HFFc6 (cell line): ENCODE measurements at regions not wholly inside any gene's neighbourhood (a gene's known extent, or its start where the extent isn't known, plus 50 kb on each side); places are given as distances from the start of the nearest gene placed in this dataset.
A peak's percentile ranks its signal among the peaks of the same experiment; 100 is the strongest.

Source experiments
- DNase-seq: peaks from one replicate; pipeline ENCODE4 v3.0.0-alpha.2; 2018
- H3K27ac Mint-ChIP-seq: 2 replicates; pipeline ENCODE4 v1.8.0; 2020; ENCODE audit warnings: mild to moderate bottlenecking, mixed read lengths
- H3K27me3 Mint-ChIP-seq: 2 replicates; pipeline ENCODE4 v1.8.0; 2021; ENCODE audit warnings: mild to moderate bottlenecking, moderate library complexity, mixed read lengths; ENCODE audit not compliant: insufficient read depth
- H3K36me3 Mint-ChIP-seq: 2 replicates; pipeline ENCODE4 v1.8.0; 2021; ENCODE audit warnings: low read depth, mixed read lengths
- H3K4me1 Mint-ChIP-seq: 2 replicates; pipeline ENCODE4 v1.8.0; 2020; ENCODE audit warnings: low read depth, mixed read lengths
- H3K4me3 Mint-ChIP-seq: 2 replicates; pipeline ENCODE4 v1.8.0; 2020; ENCODE audit warnings: mild to moderate bottlenecking, moderate library complexity, mixed read lengths
- H3K9me3 Mint-ChIP-seq: 2 replicates; pipeline ENCODE4 v1.8.0; 2020; ENCODE audit warnings: mild to moderate bottlenecking, mixed read lengths
- CTCF ChIP-seq: fragments of 200-600 bp; sonication (generic); IDR thresholded peaks from 2 replicates; pipeline ENCODE4 v1.5.0; 2021; ENCODE audit warnings: antibody characterized with exemption, mild to moderate bottlenecking

- no peak for TF ChIP-seq CTCF
- no peaks in the 10 kb centered on the region for H3K36me3 Mint-ChIP-seq
- peaks cover 9% of the 10 kb centered on the region for H3K4me1 Mint-ChIP-seq
- no peak overlapping the region for H3K4me3 Mint-ChIP-seq
- no peak for DNase-seq
- H3K27ac Mint-ChIP-seq, result no peak overlapping the region
- no peaks in the 10 kb centered on the region; the same call in 1 of the 2 replicates for H3K27me3 Mint-ChIP-seq
- H3K9me3 Mint-ChIP-seq, result peaks cover 8% of the 10 kb centered on the region
Measured at GRCh38 chr16:73730481-73731090, 566.0 kb upstream of the PSMD7 start.

- Mint-ChIP-seq H3K36me3 (no peaks in the 10 kb centered on the region), H3K27ac (no peak overlapping the region), H3K4me1 (no peaks in the 10 kb centered on the region), H3K4me3 (no peak overlapping the region), H3K27me3 (no peaks in the 10 kb centered on the region; the same call in 1 of the 2 replicates), H3K9me3 (peaks cover 8% of the 10 kb centered on the region)
- DNase-seq, result no peak
- TF ChIP-seq CTCF, result no peak
Measured at GRCh38 chr16:73725156-73725555, 571.5 kb upstream of the PSMD7 start.

- no peak for TF ChIP-seq CTCF
- Mint-ChIP-seq H3K36me3 (no peaks in the 10 kb centered on the region), H3K27me3 (no peaks in the 10 kb centered on the region; the same call in 1 of the 2 replicates), H3K4me3 (no peak overlapping the region), H3K4me1 (no peaks in the 10 kb centered on the region), H3K27ac (no peak overlapping the region), H3K9me3 (peaks cover 8% of the 10 kb centered on the region)
- DNase-seq, result no peak
Measured at GRCh38 chr16:73724503-73724902, 572.1 kb upstream of the PSMD7 start.

- Mint-ChIP-seq H3K4me1 (peaks cover 10% of the 10 kb centered on the region), H3K4me3 (no peak overlapping the region), H3K9me3 (no peaks in the 10 kb centered on the region), H3K36me3 (no peaks in the 10 kb centered on the region), H3K27ac (no peak overlapping the region), H3K27me3 (peaks cover 6% of the 10 kb centered on the region; the same call in 1 of the 2 replicates)
- TF ChIP-seq CTCF, result no peak
- DNase-seq, result no peak
Measured at GRCh38 chr16:73717266-73717974, 579.2 kb upstream of the PSMD7 start.

- no peak overlapping the region for H3K27ac Mint-ChIP-seq
- peaks cover 10% of the 10 kb centered on the region for H3K4me1 Mint-ChIP-seq
- no peaks in the 10 kb centered on the region for H3K9me3 Mint-ChIP-seq
- no peaks in the 10 kb centered on the region for H3K36me3 Mint-ChIP-seq
- TF ChIP-seq CTCF, result no peak
- peak overlapping the region; percentile 60 for H3K4me3 Mint-ChIP-seq
- H3K27me3 Mint-ChIP-seq, result peaks cover 6% of the 10 kb centered on the region; the same call in 1 of the 2 replicates
- DNase-seq, result no peak
Measured at GRCh38 chr16:73714976-73715375, 581.6 kb upstream of the PSMD7 start.
